Lower leg skin (tissue), 3 donors: ENCODE measurements at regions not wholly inside any gene's neighbourhood (a gene's known extent, or its start where the extent isn't known, plus 50 kb on each side); places are given as distances from the start of the nearest gene placed in this dataset.

Source experiments
- POLR2A ChIP-seq, 2 donors: fragments of 450-650 bp; IDR thresholded peaks; one replicate each; pipeline ENCODE4 v1.6.1; 2016 to 2017; ENCODE audit warnings: antibody characterized with exemption in 2 of 2, mild to moderate bottlenecking in 1 of 2, moderate library complexity in 1 of 2
- TF ChIP-seq, protein P1 (sequence below), 3 donors: fragments of 450-650 bp; IDR thresholded peaks; one replicate each; pipeline ENCODE4 v1.5.1; 2016; ENCODE audit warnings: antibody characterized with exemption in 3 of 3, mild to moderate bottlenecking in 3 of 3, moderate library complexity in 2 of 3

DNA sequence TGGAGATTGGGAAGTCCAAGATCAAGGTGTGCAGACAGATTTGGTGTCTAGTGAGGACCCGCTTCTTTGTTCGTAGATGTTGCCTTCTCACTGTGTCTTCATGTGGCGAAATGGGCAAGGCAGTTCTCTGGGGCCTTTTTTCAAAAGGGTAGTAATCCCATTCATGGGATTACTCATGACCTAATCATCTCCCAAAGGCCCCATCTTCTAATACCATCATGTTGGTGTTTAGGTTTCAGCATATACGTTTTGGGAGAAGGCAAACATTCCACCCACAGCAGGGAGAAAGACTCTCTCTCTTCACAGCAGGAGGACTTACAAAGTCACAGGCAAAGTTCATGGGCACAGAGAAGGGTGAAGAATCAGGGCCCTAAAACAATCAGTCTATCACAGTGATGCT lies 252.1 kb downstream of the RPLP1 start:
- TF ChIP-seq, protein P1, sequence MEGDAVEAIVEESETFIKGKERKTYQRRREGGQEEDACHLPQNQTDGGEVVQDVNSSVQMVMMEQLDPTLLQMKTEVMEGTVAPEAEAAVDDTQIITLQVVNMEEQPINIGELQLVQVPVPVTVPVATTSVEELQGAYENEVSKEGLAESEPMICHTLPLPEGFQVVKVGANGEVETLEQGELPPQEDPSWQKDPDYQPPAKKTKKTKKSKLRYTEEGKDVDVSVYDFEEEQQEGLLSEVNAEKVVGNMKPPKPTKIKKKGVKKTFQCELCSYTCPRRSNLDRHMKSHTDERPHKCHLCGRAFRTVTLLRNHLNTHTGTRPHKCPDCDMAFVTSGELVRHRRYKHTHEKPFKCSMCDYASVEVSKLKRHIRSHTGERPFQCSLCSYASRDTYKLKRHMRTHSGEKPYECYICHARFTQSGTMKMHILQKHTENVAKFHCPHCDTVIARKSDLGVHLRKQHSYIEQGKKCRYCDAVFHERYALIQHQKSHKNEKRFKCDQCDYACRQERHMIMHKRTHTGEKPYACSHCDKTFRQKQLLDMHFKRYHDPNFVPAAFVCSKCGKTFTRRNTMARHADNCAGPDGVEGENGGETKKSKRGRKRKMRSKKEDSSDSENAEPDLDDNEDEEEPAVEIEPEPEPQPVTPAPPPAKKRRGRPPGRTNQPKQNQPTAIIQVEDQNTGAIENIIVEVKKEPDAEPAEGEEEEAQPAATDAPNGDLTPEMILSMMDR (IDR thresholded peaks at IDR 0.05) = no peak
- no peak for TF ChIP-seq POLR2A (IDR thresholded peaks at IDR 0.05)
